ENCODE measurements at regions not wholly inside any gene's neighbourhood (a gene's known extent, or its start where the extent isn't known, plus 50 kb on each side); places are given as distances from the start of the nearest gene placed in this dataset.
"Not testable (repeated sequence)": the region's sequence is repeated elsewhere in the genome, so short reads cannot be mapped to it uniquely, and the experiment has no call there.

- Histone ChIP-seq H3K27ac (no peak overlapping the region), H3K9me3 (no peaks in the 10 kb centered on the region), H3K36me3 (no peaks in the 10 kb centered on the region), H3K4me1 (no peaks in the 10 kb centered on the region), H3K27me3 (no peaks in the 10 kb centered on the region), H3K4me3 (no peak overlapping the region)
- DNase-seq, result no peak
- ATAC-seq (ENCODE audit: low FRiP score in 2 of 2), result no peak
- WGBS, 2 donors, result 55 to 72% methylated on average over 3 of the region's 3 CpGs
- TF ChIP-seq POLR2AphosphoS5 (IDR thresholded peaks at IDR 0.05), result no peak
- TF ChIP-seq CTCF (IDR thresholded peaks at IDR 0.05), result no peak
These were observed 652.9 kb upstream of the C16orf82 start for GRCh38 chr16:26413780-26414179.

GRCh38 chr16:26419458-26419857, 647.3 kb upstream of the C16orf82 start:
- not testable (repeated sequence) for ATAC-seq (ENCODE audit: low FRiP score in 2 of 2); H3K36me3 ChIP-seq; H3K4me1 ChIP-seq; H3K27me3 ChIP-seq; H3K9me3 ChIP-seq; H3K4me3 ChIP-seq; H3K27ac ChIP-seq
- peak in 1 of 2 donors; percentile 3 for DNase-seq
- WGBS, 2 donors, result 47 to 80% methylated on average over 3 to 8 of the region's 8 CpGs

GRCh38 chr16:26430618-26431017, 636.1 kb upstream of the C16orf82 start:
- TF ChIP-seq POLR2A (IDR thresholded peaks at IDR 0.05) (no peak), POLR2AphosphoS5 (IDR thresholded peaks at IDR 0.05) (no peak), EP300 (IDR thresholded peaks at IDR 0.05) (no peak), CTCF (IDR thresholded peaks at IDR 0.05) (no peak)
- DNase-seq, result no peak
- peaks cover 0 to 8% (median 0%) of the 10 kb centered on the region in 4 donors for H3K9me3 ChIP-seq
- no peak overlapping the region for H3K27ac ChIP-seq
- H3K4me3 ChIP-seq, result no peak overlapping the region
- no peaks in the 10 kb centered on the region for H3K36me3 ChIP-seq
- ATAC-seq (ENCODE audit: low FRiP score in 2 of 2), result no peak
- H3K27me3 ChIP-seq, result no peaks in the 10 kb centered on the region
- no peaks in the 10 kb centered on the region for H3K4me1 ChIP-seq
- WGBS, 2 donors, result 85 to 93% methylated on average over 2 of the region's 2 CpGs

- Histone ChIP-seq H3K4me3 (no peak overlapping the region), H3K4me1 (no peaks in the 10 kb centered on the region), H3K27ac (no peak overlapping the region), H3K36me3 (no peaks in the 10 kb centered on the region), H3K9me3 (peaks cover 0 to 8% (median 0%) of the 10 kb centered on the region in 4 donors), H3K27me3 (no peaks in the 10 kb centered on the region)
- DNase-seq, result no peak
- WGBS, 2 donors, result 72 to 73% methylated on average over 2 of the region's 2 CpGs
- TF ChIP-seq POLR2A (IDR thresholded peaks at IDR 0.05), result no peak
- TF ChIP-seq CTCF (IDR thresholded peaks at IDR 0.05), result no peak
- no peak for TF ChIP-seq POLR2AphosphoS5 (IDR thresholded peaks at IDR 0.05)
- no peak for TF ChIP-seq EP300 (IDR thresholded peaks at IDR 0.05)
- no peak for ATAC-seq (ENCODE audit: low FRiP score in 2 of 2)
These were observed 632.9 kb upstream of the C16orf82 start for GRCh38 chr16:26433807-26434206.

GRCh38 chr16:26441178-26441577, 625.5 kb upstream of the C16orf82 start:
- Histone ChIP-seq H3K9me3 (no peaks in the 10 kb centered on the region), H3K27me3 (no peaks in the 10 kb centered on the region), H3K4me3 (no peak overlapping the region), H3K36me3 (no peaks in the 10 kb centered on the region), H3K4me1 (no peaks in the 10 kb centered on the region), H3K27ac (no peak overlapping the region)
- DNase-seq (no peak), ATAC-seq (ENCODE audit: low FRiP score in 2 of 2) (no peak)
- TF ChIP-seq POLR2A (IDR thresholded peaks at IDR 0.05) (no peak), CTCF (IDR thresholded peaks at IDR 0.05) (no peak), POLR2AphosphoS5 (IDR thresholded peaks at IDR 0.05) (no peak), EP300 (IDR thresholded peaks at IDR 0.05) (no peak)
- 52 to 57% methylated on average over 3 of the region's 3 CpGs for WGBS, 2 donors

Data from upper lobe of left lung (tissue), 6 donors.